A549 (cell line): ENCODE measurements at regions not wholly inside any gene's neighbourhood (a gene's known extent, or its start where the extent isn't known, plus 50 kb on each side); places are given as distances from the start of the nearest gene placed in this dataset.

ENCODE experiments used
- ATAC-seq, 2 experiments: fragments of 200-7000 bp in 1 of 2; fragments of >200 bp in 1 of 2; cut with Nextera tagmentation in 1 of 2; cut with Tn5 transposase in 1 of 2; 3 replicates each; pipeline versions ENCODE4 v1.8.0 to v1.9.1; 2018 to 2020; ENCODE audit warnings: mild to moderate bottlenecking in 1 of 2, moderate library complexity in 1 of 2
- CTCF ChIA-PET: fragments of 300-600 bp; sonication (Branson Sonifier 250); formaldehyde crosslinking; extraction: SDS; loops from one replicate; lab custom pipeline; 2021; ENCODE audit warnings: antibody characterized with exemption, inconsistent platforms; lab: Yijun Ruan, JAX
- POLR2A ChIA-PET: fragments of 350-600 bp; formaldehyde crosslinking; extraction: SDS; loops from one replicate; lab custom pipeline; 2021; ENCODE audit warnings: antibody characterized with exemption, inconsistent platforms; lab: Yijun Ruan, JAX
- DNase-seq, 2 experiments: peaks; one replicate each; pipeline versions ENCODE4 v3.0.0 to v3.0.0-alpha.2; 2011 to 2016; ENCODE audit warnings: low read depth in 1 of 2, low spot score in 1 of 2
- FAIRE-seq: peaks from 2 replicates; lab custom pipeline; 2011; peaks lifted over from hg19 to GRCh38; lab: Jason Lieb, UNC
- H3K27ac ChIP-seq, 2 experiments: fragments of >200 bp; sonication (Bioruptor Twin); formaldehyde crosslinking; 3 replicates each; pipeline ENCODE4 v1.5.1; 2016 to 2017
- H3K4me1 ChIP-seq: fragments of >200 bp; sonication (Bioruptor Twin); formaldehyde crosslinking; 3 replicates; pipeline ENCODE4 v1.6.1; 2016
- H3K4me2 ChIP-seq: fragments of >200 bp; sonication (Bioruptor Twin); formaldehyde crosslinking; 3 replicates; pipeline ENCODE4 v1.6.1; 2016
- H3K4me3 ChIP-seq: fragments of >200 bp; sonication (Bioruptor Twin); formaldehyde crosslinking; 3 replicates; pipeline ENCODE4 v1.5.1; 2016
- H3K9me3 ChIP-seq: fragments of >200 bp; sonication (Bioruptor Twin); formaldehyde crosslinking; 3 replicates; pipeline ENCODE4 v1.6.1; 2016
- CEBPB ChIP-seq, 2 experiments: fragments of >200 bp in 1 of 2; sonication (Bioruptor Twin) in 1 of 2; formaldehyde crosslinking in 1 of 2; IDR thresholded peaks; 2 replicates each; pipeline ENCODE4 v1.6.1; 2012 to 2016
- CHD2 ChIP-seq: fragments of 150-350 bp; IDR thresholded peaks from 2 replicates; pipeline ENCODE4 v1.6.1; 2014; ENCODE audit warnings: low read length; ENCODE audit not compliant: partially characterized antibody
- CHD4 ChIP-seq: fragments of 200-600 bp; sonication (generic); IDR thresholded peaks from 2 replicates; pipeline ENCODE4 v1.6.1; 2016; ENCODE audit warnings: antibody characterized with exemption, mild to moderate bottlenecking, borderline replicate concordance
- EHF ChIP-seq: fragments of 250-450 bp; sonication (Bioruptor Pico); IDR thresholded peaks from 2 replicates; pipeline ENCODE4 v1.5.0; 2020; ENCODE audit warnings: mild to moderate bottlenecking
- EHMT2 ChIP-seq: fragments of 200-600 bp; sonication (generic); IDR thresholded peaks from 2 replicates; pipeline ENCODE4 v1.6.1; 2016; ENCODE audit warnings: antibody characterized with exemption, low read depth, mild to moderate bottlenecking, moderate library complexity
- EP300 ChIP-seq, 2 experiments: fragments of >200 bp; sonication (Bioruptor Twin); formaldehyde crosslinking; IDR thresholded peaks; 2 replicates in 1 of 2; 3 replicates in 1 of 2; pipeline ENCODE4 v1.6.1; 2016 to 2017
- FOSL2 ChIP-seq, 2 experiments: fragments of 450-650 bp in 1 of 2; fragments of >200 bp in 1 of 2; sonication (Bioruptor Twin) in 1 of 2; formaldehyde crosslinking; IDR thresholded peaks; 2 replicates each; pipeline versions ENCODE4 v1.5.0 to v1.6.1; 2016 to 2020; ENCODE audit warnings: mild to moderate bottlenecking in 1 of 2, moderate library complexity in 1 of 2
- FOXS1 ChIP-seq: fragments of 250-450 bp; sonication (Bioruptor Pico); IDR thresholded peaks from 2 replicates; pipeline ENCODE4 v1.5.0; 2020; ENCODE audit warnings: mild to moderate bottlenecking, moderate library complexity
- GATA3 ChIP-seq: IDR thresholded peaks from 2 replicates; pipeline ENCODE4 v1.6.1; 2012; ENCODE audit warnings: borderline replicate concordance
- HOXB13 ChIP-seq: fragments of 250-450 bp; sonication (Bioruptor Pico); IDR thresholded peaks from 2 replicates; pipeline ENCODE4 v1.5.0; 2020; ENCODE audit warnings: low read depth, mild to moderate bottlenecking, moderate library complexity
- JUN ChIP-seq, 2 experiments: fragments of >200 bp; sonication (Bioruptor Twin); formaldehyde crosslinking; IDR thresholded peaks; 2 replicates in 1 of 2; 3 replicates in 1 of 2; pipeline ENCODE4 v1.6.1; 2016 to 2017
- JUNB ChIP-seq: fragments of >200 bp; sonication (Bioruptor Twin); formaldehyde crosslinking; IDR thresholded peaks from 2 replicates; pipeline ENCODE4 v1.6.1; 2016
- KDM1A ChIP-seq: fragments of 200-600 bp; sonication (generic); IDR thresholded peaks from 2 replicates; pipeline ENCODE4 v1.6.1; 2016; ENCODE audit warnings: low read depth, mild to moderate bottlenecking
- MAFK ChIP-seq: fragments of 450-650 bp; IDR thresholded peaks from 2 replicates; pipeline ENCODE4 v1.6.1; 2014; ENCODE audit not compliant: partially characterized antibody
- MAZ ChIP-seq: fragments of 150-350 bp; IDR thresholded peaks from 2 replicates; pipeline ENCODE4 v1.6.1; 2014; ENCODE audit warnings: antibody characterized with exemption, low read depth, low read length, borderline replicate concordance
- RAD21 ChIP-seq, 2 experiments: fragments of >200 bp in 1 of 2; sonication (Bioruptor Twin) in 1 of 2; formaldehyde crosslinking in 1 of 2; IDR thresholded peaks in 1 of 2; conservative IDR thresholded peaks in 1 of 2; 2 replicates in 1 of 2; 3 replicates in 1 of 2; pipeline ENCODE4 v1.6.1; 2012 to 2018; ENCODE audit warnings: inconsistent platforms in 1 of 2
- RFX5 ChIP-seq: fragments of 450-650 bp; IDR thresholded peaks from 2 replicates; pipeline ENCODE4 v1.7.1; 2014; ENCODE audit warnings: antibody characterized with exemption, mild to moderate bottlenecking, moderate library complexity
- RNF2 ChIP-seq: fragments of 200-600 bp; sonication (generic); IDR thresholded peaks from 2 replicates; pipeline ENCODE4 v1.6.1; 2016; ENCODE audit warnings: low read depth, mild to moderate bottlenecking, antibody characterized with exemption, moderate library complexity, borderline replicate concordance
- SMC3 ChIP-seq: fragments of >200 bp; sonication (Bioruptor Twin); formaldehyde crosslinking; IDR thresholded peaks from 3 replicates; pipeline ENCODE4 v1.6.1; 2018; ENCODE audit warnings: inconsistent platforms
- TFCP2L1 ChIP-seq: fragments of 250-450 bp; sonication (Bioruptor Pico); IDR thresholded peaks from 2 replicates; pipeline ENCODE4 v1.5.0; 2021; ENCODE audit warnings: mild to moderate bottlenecking
- ZC3H11A ChIP-seq: fragments of 450-650 bp; IDR thresholded peaks from 2 replicates; pipeline ENCODE4 v1.6.1; 2014; ENCODE audit warnings: antibody characterized with exemption, mild to moderate bottlenecking
- ZNF302 ChIP-seq: fragments of 250-450 bp; sonication (Bioruptor Pico); IDR thresholded peaks from 2 replicates; pipeline ENCODE4 v1.9.0; 2021; ENCODE audit warnings: inconsistent platforms, mild to moderate bottlenecking, moderate library complexity
- WGBS: methylation state at CpG from one replicate; pipeline ENCODE4 v1.1.6; 2017; ENCODE audit errors: missing lambda C conversion rate; 5-methylcytosine and 5-hydroxymethylcytosine counted together
- TF ChIP-seq, protein P1 (sequence below): fragments of 200-600 bp; sonication (generic); IDR thresholded peaks from 2 replicates; pipeline ENCODE4 v1.6.1; 2016; ENCODE audit warnings: antibody characterized with exemption, mild to moderate bottlenecking, moderate library complexity
- TF ChIP-seq, protein P2 (sequence below): fragments of >200 bp; sonication (Bioruptor Twin); formaldehyde crosslinking; IDR thresholded peaks from 3 replicates; pipeline ENCODE4 v1.6.1; 2016
- TF ChIP-seq, protein P3 (sequence below): fragments of 450-650 bp; IDR thresholded peaks from 2 replicates; pipeline ENCODE4 v1.6.1; 2014; ENCODE audit warnings: antibody characterized with exemption
- TF ChIP-seq, protein P4 (sequence below): IDR thresholded peaks from 2 replicates; pipeline ENCODE4 v1.6.1; 2012
- TF ChIP-seq, protein P5 (sequence below): fragments of >200 bp; sonication (Bioruptor Twin); formaldehyde crosslinking; IDR thresholded peaks from 2 replicates; pipeline ENCODE4 v1.6.1; 2016
- TF ChIP-seq, protein P6 (sequence below): IDR thresholded peaks from 2 replicates; pipeline ENCODE4 v1.6.1; 2012
- TF ChIP-seq, protein P7 (sequence below): fragments of >200 bp; sonication (Bioruptor Twin); formaldehyde crosslinking; IDR thresholded peaks from 3 replicates; pipeline ENCODE4 v1.5.1; 2016

DNA sequence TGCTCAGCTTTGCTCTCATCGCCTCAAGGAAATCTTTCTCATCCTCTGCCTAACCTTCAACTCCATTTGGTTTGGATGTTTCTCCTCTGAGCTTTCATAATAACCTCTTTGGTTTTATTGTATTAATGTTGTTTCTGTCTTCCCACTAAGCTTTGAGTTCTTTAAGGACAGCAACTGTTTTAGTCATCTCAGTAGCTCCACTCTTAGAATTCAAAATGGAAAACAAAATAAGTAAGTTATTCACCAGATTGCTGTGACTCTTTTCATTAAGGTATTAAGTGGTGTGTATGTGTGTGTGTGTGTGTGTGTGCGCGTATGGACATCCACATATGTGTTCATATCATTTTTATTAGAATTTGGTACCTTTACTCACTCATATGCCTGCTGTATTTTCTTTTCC is 279.2 kb upstream of the BOD1L1 start (continued):
- TF ChIP-seq, protein P1, sequence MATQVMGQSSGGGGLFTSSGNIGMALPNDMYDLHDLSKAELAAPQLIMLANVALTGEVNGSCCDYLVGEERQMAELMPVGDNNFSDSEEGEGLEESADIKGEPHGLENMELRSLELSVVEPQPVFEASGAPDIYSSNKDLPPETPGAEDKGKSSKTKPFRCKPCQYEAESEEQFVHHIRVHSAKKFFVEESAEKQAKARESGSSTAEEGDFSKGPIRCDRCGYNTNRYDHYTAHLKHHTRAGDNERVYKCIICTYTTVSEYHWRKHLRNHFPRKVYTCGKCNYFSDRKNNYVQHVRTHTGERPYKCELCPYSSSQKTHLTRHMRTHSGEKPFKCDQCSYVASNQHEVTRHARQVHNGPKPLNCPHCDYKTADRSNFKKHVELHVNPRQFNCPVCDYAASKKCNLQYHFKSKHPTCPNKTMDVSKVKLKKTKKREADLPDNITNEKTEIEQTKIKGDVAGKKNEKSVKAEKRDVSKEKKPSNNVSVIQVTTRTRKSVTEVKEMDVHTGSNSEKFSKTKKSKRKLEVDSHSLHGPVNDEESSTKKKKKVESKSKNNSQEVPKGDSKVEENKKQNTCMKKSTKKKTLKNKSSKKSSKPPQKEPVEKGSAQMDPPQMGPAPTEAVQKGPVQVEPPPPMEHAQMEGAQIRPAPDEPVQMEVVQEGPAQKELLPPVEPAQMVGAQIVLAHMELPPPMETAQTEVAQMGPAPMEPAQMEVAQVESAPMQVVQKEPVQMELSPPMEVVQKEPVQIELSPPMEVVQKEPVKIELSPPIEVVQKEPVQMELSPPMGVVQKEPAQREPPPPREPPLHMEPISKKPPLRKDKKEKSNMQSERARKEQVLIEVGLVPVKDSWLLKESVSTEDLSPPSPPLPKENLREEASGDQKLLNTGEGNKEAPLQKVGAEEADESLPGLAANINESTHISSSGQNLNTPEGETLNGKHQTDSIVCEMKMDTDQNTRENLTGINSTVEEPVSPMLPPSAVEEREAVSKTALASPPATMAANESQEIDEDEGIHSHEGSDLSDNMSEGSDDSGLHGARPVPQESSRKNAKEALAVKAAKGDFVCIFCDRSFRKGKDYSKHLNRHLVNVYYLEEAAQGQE, result no peak
- no peak for TF ChIP-seq CEBPB (IDR thresholded peaks at IDR 0.05)
- no peak for TF ChIP-seq RFX5
- no peak for TF ChIP-seq ZC3H11A
- TF ChIP-seq RNF2, result no peak
- TF ChIP-seq, all 56 proteins: peak for 0

DNA sequence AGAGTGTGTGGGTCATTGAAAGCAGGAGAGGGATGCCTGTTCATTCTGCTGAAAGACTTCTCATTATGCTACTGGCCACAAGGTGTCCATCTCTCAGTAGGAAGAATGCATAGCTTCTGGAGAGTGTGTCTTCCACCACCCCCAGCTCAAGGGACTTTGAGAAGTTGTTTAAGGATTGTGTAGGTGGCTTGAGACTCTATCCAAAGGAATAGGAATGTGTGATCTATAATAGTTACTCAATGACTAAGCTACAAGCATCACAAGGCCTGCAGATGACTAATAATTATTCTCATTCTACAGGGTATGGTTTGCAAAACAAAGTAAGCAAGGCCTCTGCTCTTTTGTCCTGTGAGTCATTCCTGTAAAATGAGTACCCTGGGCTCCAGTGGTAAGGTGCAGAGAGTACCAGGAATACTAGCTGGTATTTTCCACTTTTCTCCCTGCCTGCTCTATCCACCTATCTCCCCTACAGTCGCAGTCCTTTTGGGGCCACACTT is 279.8 kb upstream of the BOD1L1 start:
- WGBS, result 0% methylated on average over 1 of the region's 1 CpG
- H3K27ac ChIP-seq, result peak overlapping the region; percentile 97
- FAIRE-seq (peak; percentile 79), DNase-seq (peak; percentile 80 to 96), ATAC-seq (peak; percentile 99)
- peaks cover 40% of the 10 kb centered on the region for H3K9me3 ChIP-seq
- H3K4me2 ChIP-seq, result peak overlapping the region; percentile 68
- H3K4me1 ChIP-seq, result peaks cover 29% of the 10 kb centered on the region
- POLR2A ChIA-PET, result interaction anchor here (0.7 to 2.0 kb wide), 9 partner anchors 14 to 1242 kb away, joined by 3 to 20 read pairs (median 5); partner anchors contain the start of gene CPEB2
- CTCF ChIA-PET, result interaction anchor here (0.6 to 3.0 kb wide), 14 partner anchors 11 to 1411 kb away, joined by 3 to 29 read pairs (median 4); no protein-coding TSS in a partner anchor
- TF ChIP-seq CHD2 (no peak), FOSL2 (IDR thresholded peaks at IDR 0.05) (peak; percentile 98), FOSL2 (CRISPR knock-in tag; IDR thresholded peaks at IDR 0.05) (peak; percentile 99), GATA3 (peak; percentile 95), JUNB (peak; percentile 99), HOXB13 (CRISPR knock-in tag) (no peak; the same call in 1 of the 2 replicates), RAD21 (conservative IDR thresholded peaks at IDR 0.05 in 1 of 2, IDR thresholded peaks at IDR 0.05 in 1 of 2) (peak; percentile 80 to 93), KDM1A (no peak), TFCP2L1 (CRISPR knock-in tag) (no peak), EP300 (IDR thresholded peaks at IDR 0.05) (peak; percentile 94 to 95), EHF (CRISPR knock-in tag) (no peak), CEBPB (IDR thresholded peaks at IDR 0.05) (peak; percentile 78 to 93), FOXS1 (CRISPR knock-in tag) (peak; percentile 68; the same call in 1 of the 2 replicates), CHD4 (no peak), ZNF302 (CRISPR knock-in tag) (no peak), JUN (IDR thresholded peaks at IDR 0.05) (peak; percentile 94 to 97; a peak in 4 of 5 replicates), MAZ (no peak), EHMT2 (no peak), SMC3 (peak; percentile 89), MAFK (peak; percentile 39)
- TF ChIP-seq, protein P2, sequence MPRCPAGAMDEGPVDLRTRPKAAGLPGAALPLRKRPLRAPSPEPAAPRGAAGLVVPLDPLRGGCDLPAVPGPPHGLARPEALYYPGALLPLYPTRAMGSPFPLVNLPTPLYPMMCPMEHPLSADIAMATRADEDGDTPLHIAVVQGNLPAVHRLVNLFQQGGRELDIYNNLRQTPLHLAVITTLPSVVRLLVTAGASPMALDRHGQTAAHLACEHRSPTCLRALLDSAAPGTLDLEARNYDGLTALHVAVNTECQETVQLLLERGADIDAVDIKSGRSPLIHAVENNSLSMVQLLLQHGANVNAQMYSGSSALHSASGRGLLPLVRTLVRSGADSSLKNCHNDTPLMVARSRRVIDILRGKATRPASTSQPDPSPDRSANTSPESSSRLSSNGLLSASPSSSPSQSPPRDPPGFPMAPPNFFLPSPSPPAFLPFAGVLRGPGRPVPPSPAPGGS, result peak; percentile 98; the same call in 2 of the 3 replicates
- TF ChIP-seq, protein P3, sequence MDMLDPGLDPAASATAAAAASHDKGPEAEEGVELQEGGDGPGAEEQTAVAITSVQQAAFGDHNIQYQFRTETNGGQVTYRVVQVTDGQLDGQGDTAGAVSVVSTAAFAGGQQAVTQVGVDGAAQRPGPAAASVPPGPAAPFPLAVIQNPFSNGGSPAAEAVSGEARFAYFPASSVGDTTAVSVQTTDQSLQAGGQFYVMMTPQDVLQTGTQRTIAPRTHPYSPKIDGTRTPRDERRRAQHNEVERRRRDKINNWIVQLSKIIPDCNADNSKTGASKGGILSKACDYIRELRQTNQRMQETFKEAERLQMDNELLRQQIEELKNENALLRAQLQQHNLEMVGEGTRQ, result no peak
- TF ChIP-seq, protein P4, sequence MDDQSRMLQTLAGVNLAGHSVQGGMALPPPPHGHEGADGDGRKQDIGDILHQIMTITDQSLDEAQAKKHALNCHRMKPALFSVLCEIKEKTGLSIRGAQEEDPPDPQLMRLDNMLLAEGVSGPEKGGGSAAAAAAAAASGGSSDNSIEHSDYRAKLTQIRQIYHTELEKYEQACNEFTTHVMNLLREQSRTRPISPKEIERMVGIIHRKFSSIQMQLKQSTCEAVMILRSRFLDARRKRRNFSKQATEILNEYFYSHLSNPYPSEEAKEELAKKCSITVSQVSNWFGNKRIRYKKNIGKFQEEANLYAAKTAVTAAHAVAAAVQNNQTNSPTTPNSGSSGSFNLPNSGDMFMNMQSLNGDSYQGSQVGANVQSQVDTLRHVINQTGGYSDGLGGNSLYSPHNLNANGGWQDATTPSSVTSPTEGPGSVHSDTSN, result 0 out of 2 replicates have a peak, but pooled peaks have one; percentile 61
- TF ChIP-seq, protein P5, sequence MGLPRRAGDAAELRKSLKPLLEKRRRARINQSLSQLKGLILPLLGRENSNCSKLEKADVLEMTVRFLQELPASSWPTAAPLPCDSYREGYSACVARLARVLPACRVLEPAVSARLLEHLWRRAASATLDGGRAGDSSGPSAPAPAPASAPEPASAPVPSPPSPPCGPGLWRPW, result peak; percentile 51; the same call in 1 of the 2 replicates
- TF ChIP-seq, protein P6, sequence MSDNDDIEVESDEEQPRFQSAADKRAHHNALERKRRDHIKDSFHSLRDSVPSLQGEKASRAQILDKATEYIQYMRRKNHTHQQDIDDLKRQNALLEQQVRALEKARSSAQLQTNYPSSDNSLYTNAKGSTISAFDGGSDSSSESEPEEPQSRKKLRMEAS, result peak; percentile 74
- TF ChIP-seq, protein P7, sequence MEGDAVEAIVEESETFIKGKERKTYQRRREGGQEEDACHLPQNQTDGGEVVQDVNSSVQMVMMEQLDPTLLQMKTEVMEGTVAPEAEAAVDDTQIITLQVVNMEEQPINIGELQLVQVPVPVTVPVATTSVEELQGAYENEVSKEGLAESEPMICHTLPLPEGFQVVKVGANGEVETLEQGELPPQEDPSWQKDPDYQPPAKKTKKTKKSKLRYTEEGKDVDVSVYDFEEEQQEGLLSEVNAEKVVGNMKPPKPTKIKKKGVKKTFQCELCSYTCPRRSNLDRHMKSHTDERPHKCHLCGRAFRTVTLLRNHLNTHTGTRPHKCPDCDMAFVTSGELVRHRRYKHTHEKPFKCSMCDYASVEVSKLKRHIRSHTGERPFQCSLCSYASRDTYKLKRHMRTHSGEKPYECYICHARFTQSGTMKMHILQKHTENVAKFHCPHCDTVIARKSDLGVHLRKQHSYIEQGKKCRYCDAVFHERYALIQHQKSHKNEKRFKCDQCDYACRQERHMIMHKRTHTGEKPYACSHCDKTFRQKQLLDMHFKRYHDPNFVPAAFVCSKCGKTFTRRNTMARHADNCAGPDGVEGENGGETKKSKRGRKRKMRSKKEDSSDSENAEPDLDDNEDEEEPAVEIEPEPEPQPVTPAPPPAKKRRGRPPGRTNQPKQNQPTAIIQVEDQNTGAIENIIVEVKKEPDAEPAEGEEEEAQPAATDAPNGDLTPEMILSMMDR, result peak; percentile 57
- TF ChIP-seq, all 56 proteins: peak for 15
- no peak overlapping the region for H3K4me3 ChIP-seq
